ENCODE measurements at regions not wholly inside any gene's neighbourhood (a gene's known extent, or its start where the extent isn't known, plus 50 kb on each side); places are given as distances from the start of the nearest gene placed in this dataset.

GRCh38 chr7:21370283-21370982 lies 57.5 kb upstream of the SP4 start:
- no peak for TF ChIP-seq GATA2 (IDR thresholded peaks at IDR 0.05; ENCODE audit: insufficient read depth, insufficient read length, low read depth, low read length)
- TF ChIP-seq, protein P1, sequence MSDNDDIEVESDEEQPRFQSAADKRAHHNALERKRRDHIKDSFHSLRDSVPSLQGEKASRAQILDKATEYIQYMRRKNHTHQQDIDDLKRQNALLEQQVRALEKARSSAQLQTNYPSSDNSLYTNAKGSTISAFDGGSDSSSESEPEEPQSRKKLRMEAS (IDR thresholded peaks at IDR 0.05; ENCODE audit: insufficient read depth, insufficient read length), result no peak
- TF ChIP-seq POLR2A (IDR thresholded peaks at IDR 0.05; ENCODE audit: low read depth, low read length), result no peak
- TF ChIP-seq MYC (IDR thresholded peaks at IDR 0.05; ENCODE audit: low read depth, low read length), result no peak
- TF ChIP-seq FOS (IDR thresholded peaks at IDR 0.05; ENCODE audit: borderline replicate concordance, insufficient read depth, low read length), result no peak
- no peak for TF ChIP-seq EZH2 (IDR thresholded peaks at IDR 0.05; ENCODE audit: borderline replicate concordance, low read depth, low read length, severe bottlenecking)
- no peak for TF ChIP-seq JUN (IDR thresholded peaks at IDR 0.05; ENCODE audit: borderline replicate concordance, insufficient read depth, insufficient read length, low read depth)
- no peak for TF ChIP-seq POLR2AphosphoS5 (IDR thresholded peaks at IDR 0.05; ENCODE audit: insufficient read depth, low read depth, low read length)
- TF ChIP-seq, protein P2, sequence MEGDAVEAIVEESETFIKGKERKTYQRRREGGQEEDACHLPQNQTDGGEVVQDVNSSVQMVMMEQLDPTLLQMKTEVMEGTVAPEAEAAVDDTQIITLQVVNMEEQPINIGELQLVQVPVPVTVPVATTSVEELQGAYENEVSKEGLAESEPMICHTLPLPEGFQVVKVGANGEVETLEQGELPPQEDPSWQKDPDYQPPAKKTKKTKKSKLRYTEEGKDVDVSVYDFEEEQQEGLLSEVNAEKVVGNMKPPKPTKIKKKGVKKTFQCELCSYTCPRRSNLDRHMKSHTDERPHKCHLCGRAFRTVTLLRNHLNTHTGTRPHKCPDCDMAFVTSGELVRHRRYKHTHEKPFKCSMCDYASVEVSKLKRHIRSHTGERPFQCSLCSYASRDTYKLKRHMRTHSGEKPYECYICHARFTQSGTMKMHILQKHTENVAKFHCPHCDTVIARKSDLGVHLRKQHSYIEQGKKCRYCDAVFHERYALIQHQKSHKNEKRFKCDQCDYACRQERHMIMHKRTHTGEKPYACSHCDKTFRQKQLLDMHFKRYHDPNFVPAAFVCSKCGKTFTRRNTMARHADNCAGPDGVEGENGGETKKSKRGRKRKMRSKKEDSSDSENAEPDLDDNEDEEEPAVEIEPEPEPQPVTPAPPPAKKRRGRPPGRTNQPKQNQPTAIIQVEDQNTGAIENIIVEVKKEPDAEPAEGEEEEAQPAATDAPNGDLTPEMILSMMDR (IDR thresholded peaks at IDR 0.05; ENCODE audit: extremely low read depth in 1 of 2, insufficient read depth in 1 of 2, low read depth in 1 of 2, low read length in 2 of 2), result no peak
- H3K9me1 ChIP-seq (replicated peaks; ENCODE audit: control insufficient read depth, extremely low read depth, insufficient read depth, low read length), result no peaks in the 10 kb centered on the region
- DNase-seq (ENCODE audit: low read depth, low spot score) (no peak), FAIRE-seq (no peak)
- ChIA-PET CTCF (no interaction called here), POLR2A (no interaction called here)
- peak overlapping the region; percentile 38 for H2AFZ ChIP-seq (ENCODE audit: low read depth, low read length)
- H3K9ac ChIP-seq (replicated peaks; ENCODE audit: extremely low read depth, insufficient read depth, low read length), result no peak overlapping the region
- H3K27me3 ChIP-seq (ENCODE audit: control insufficient read depth in 2 of 2, insufficient read depth in 2 of 2, low read length in 2 of 2), result no peaks in the 10 kb centered on the region
- dilution Hi-C loops (cut with MboI; ENCODE audit: extremely low pct_ligation_motif_present, low sequenced_read_pairs), result no loop called here
- H3K4me2 ChIP-seq (ENCODE audit: insufficient read depth, low read length), result no peak overlapping the region
- H3K4me1 ChIP-seq (ENCODE audit: control insufficient read depth, extremely low read depth, insufficient read depth, low read length), result peaks cover 15% of the 10 kb centered on the region
- no peaks in the 10 kb centered on the region for H3K36me3 ChIP-seq (ENCODE audit: control insufficient read depth in 2 of 2, extremely low read depth in 1 of 2, insufficient read depth in 2 of 2, low read length in 2 of 2)
- H4K20me1 ChIP-seq (replicated peaks; ENCODE audit: control insufficient read depth, extremely low read depth, insufficient read depth, low read length), result no peaks in the 10 kb centered on the region
- no peak overlapping the region for H3K4me3 ChIP-seq (replicated peaks in 1 of 3; ENCODE audit: insufficient read depth in 1 of 3, low read depth in 1 of 3, low read length in 3 of 3)
- H3K79me2 ChIP-seq (ENCODE audit: control insufficient read depth, insufficient read depth, low read length), result no peaks in the 10 kb centered on the region
- H3K27ac ChIP-seq (ENCODE audit: insufficient read depth, low read depth, low read length), result no peak overlapping the region
- intact Hi-C loops (cut with micrococcal nuclease), result no loop called here
- no TSS peak for BruUV-seq (replicated peaks)
- H3K9me3 ChIP-seq (replicated peaks; ENCODE audit: control insufficient read depth, insufficient read depth, low read length), result no peaks in the 10 kb centered on the region

All from endothelial cell of umbilical vein (primary cell).